PC-3 (cell line): ENCODE measurements at regions not wholly inside any gene's neighbourhood (a gene's known extent, or its start where the extent isn't known, plus 50 kb on each side); places are given as distances from the start of the nearest gene placed in this dataset.

Experiments
- ATAC-seq: fragments of 200-7000 bp; cut with Tn5 transposase; 2 replicates; pipeline ENCODE4 v1.9.1; 2020; ENCODE audit warnings: mild to moderate bottlenecking, moderate library complexity
- BruUV-seq: library from RNA; stranded (reverse); fragments of 400-500 nt; replicated peaks from 2 replicates; lab custom pipeline; 2021; lab: Mats Ljungman, UMichigan
- CTCF ChIA-PET: fragments of 300-600 bp; sonication (Branson Sonifier 250); formaldehyde crosslinking; loops from one replicate; lab custom pipeline; 2022; ENCODE audit warnings: antibody characterized with exemption; lab: Charles Lee
- POLR2A ChIA-PET: fragments of 300-600 bp; sonication (Branson Sonifier 250); formaldehyde crosslinking; loops from one replicate; lab custom pipeline; 2022; ENCODE audit warnings: antibody characterized with exemption; ENCODE audit not compliant: unreplicated experiment; lab: Charles Lee
- DNase-seq: peaks from one replicate; pipeline ENCODE4 v3.0.0-alpha.2; 2015
- H2AFZ ChIP-seq: fragments of 300-600 bp; sonication (generic); 2 replicates; pipeline ENCODE4 v1.6.0; 2016; ENCODE audit warnings: antibody characterized with exemption, low read length
- H3F3A ChIP-seq: fragments of 300-600 bp; sonication (generic); one replicate; pipeline ENCODE4 v1.6.0; 2017; ENCODE audit warnings: antibody characterized with exemption, low read length, control low read depth, mild to moderate bottlenecking; ENCODE audit not compliant: unreplicated experiment
- H3K27ac ChIP-seq: fragments of 300-600 bp; sonication (generic); 2 replicates; pipeline ENCODE4 v1.5.1; 2016; ENCODE audit warnings: mild to moderate bottlenecking, low read length
- H3K27me3 ChIP-seq: fragments of 300-600 bp; sonication (generic); 2 replicates; pipeline ENCODE4 v1.6.1; 2016; ENCODE audit warnings: low read length, mixed read lengths
- H3K36me3 ChIP-seq: fragments of 300-600 bp; sonication (generic); 2 replicates; pipeline ENCODE4 v1.6.1; 2016; ENCODE audit warnings: low read depth, mixed run types, low read length, mixed read lengths
- H3K4me1 ChIP-seq: fragments of 300-600 bp; sonication (generic); 2 replicates; pipeline ENCODE4 v1.5.1; 2016; ENCODE audit warnings: low read length; ENCODE audit not compliant: insufficient read depth
- H3K4me2 ChIP-seq: fragments of 300-600 bp; sonication (generic); 2 replicates; pipeline ENCODE4 v1.6.0; 2016; ENCODE audit warnings: low read length
- H3K4me3 ChIP-seq: fragments of 300-600 bp; sonication (generic); 2 replicates; pipeline ENCODE4 v1.5.1; 2016; ENCODE audit warnings: mild to moderate bottlenecking, low read length, mixed read lengths
- H3K79me2 ChIP-seq: fragments of 300-600 bp; sonication (generic); 2 replicates; pipeline ENCODE4 v1.6.1; 2017; ENCODE audit warnings: low read length, mixed read lengths
- H3K9ac ChIP-seq: fragments of 300-600 bp; sonication (generic); 2 replicates; pipeline ENCODE4 v1.6.0; 2016; ENCODE audit warnings: mild to moderate bottlenecking, low read length
- H3K9me2 ChIP-seq: fragments of 300-600 bp; sonication (generic); replicated peaks from 2 replicates; pipeline ENCODE4 v1.6.1; 2016; ENCODE audit warnings: mixed run types, low read length, mixed read lengths
- H3K9me3 ChIP-seq: fragments of 300-600 bp; sonication (generic); 2 replicates; pipeline ENCODE4 v1.6.1; 2016; ENCODE audit warnings: low read length, mixed read lengths
- H4K20me1 ChIP-seq: fragments of 300-600 bp; sonication (generic); 2 replicates; pipeline ENCODE4 v1.6.1; 2016; ENCODE audit warnings: low read length, mixed read lengths
- EZH2 ChIP-seq: fragments of 300-600 bp; sonication (generic); IDR thresholded peaks from one replicate; pipeline ENCODE4 v1.6.1; 2017; ENCODE audit warnings: antibody characterized with exemption, mild to moderate bottlenecking, low read length; ENCODE audit not compliant: unreplicated experiment
- EZH2phosphoT487 ChIP-seq: fragments of 300-600 bp; sonication (generic); IDR thresholded peaks from 2 replicates; pipeline ENCODE4 v1.6.1; 2018; ENCODE audit warnings: mild to moderate bottlenecking, antibody characterized with exemption, low read length, borderline replicate concordance
- intact Hi-C: fragments of 100-400 bp; cut with micrococcal nuclease; formaldehyde crosslinking; loops from 2 replicates; pipeline ENCODE4 v1.9.0; 2023
- TF ChIP-seq, protein P1 (sequence below): fragments of 300-600 bp; sonication (generic); conservative IDR thresholded peaks from 2 replicates; pipeline ENCODE4 v1.5.1; 2017; ENCODE audit warnings: antibody characterized with exemption, low read depth, mild to moderate bottlenecking, low read length

DNA sequence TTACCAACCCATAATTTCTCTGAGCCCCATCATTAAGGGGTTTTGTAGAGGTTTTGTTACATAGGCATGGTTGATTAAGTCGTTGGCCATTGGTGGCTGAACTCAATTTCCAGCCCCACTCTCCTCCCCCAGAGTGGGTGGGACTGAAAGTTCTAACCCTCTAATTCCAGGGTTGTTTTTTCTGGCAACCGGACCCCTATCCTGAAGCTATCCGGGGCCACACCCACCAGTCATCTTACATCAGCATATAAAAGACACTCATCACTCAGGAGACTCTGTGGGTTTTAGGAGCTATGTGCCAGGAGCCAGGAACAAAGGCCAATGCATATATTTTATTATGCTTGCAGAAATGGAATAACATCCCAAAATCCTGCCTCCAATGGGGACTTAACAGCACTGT lies 186.0 kb downstream of the NXNL2 start:
- Histone ChIP-seq H2AFZ (no peak overlapping the region), H3K27ac (no peak overlapping the region), H3K36me3 (no peaks in the 10 kb centered on the region), H3K27me3 (no peaks in the 10 kb centered on the region), H3K4me1 (peaks cover 11% of the 10 kb centered on the region), H3F3A (no peaks in the 10 kb centered on the region), H3K4me2 (no peak overlapping the region), H3K9ac (no peak overlapping the region), H4K20me1 (no peaks in the 10 kb centered on the region), H3K4me3 (no peak overlapping the region), H3K9me3 (no peaks in the 10 kb centered on the region), H3K79me2 (no peaks in the 10 kb centered on the region), H3K9me2 (no peaks in the 10 kb centered on the region)
- ChIA-PET CTCF (no interaction called here), POLR2A (interaction anchor here (0.6 kb wide), 1 partner anchor 36 kb away, joined by 7 read pairs; no protein-coding TSS in a partner anchor)
- ATAC-seq (peak; percentile 31; the same call in 1 of the 2 replicates), DNase-seq (peak; percentile 32)
- intact Hi-C loops: loop anchor here (5.0 to 10.0 kb wide), 3 partner anchors 126 to 281 kb away; no protein-coding TSS in a partner anchor
- no peak for TF ChIP-seq EZH2
- TF ChIP-seq, protein P1, sequence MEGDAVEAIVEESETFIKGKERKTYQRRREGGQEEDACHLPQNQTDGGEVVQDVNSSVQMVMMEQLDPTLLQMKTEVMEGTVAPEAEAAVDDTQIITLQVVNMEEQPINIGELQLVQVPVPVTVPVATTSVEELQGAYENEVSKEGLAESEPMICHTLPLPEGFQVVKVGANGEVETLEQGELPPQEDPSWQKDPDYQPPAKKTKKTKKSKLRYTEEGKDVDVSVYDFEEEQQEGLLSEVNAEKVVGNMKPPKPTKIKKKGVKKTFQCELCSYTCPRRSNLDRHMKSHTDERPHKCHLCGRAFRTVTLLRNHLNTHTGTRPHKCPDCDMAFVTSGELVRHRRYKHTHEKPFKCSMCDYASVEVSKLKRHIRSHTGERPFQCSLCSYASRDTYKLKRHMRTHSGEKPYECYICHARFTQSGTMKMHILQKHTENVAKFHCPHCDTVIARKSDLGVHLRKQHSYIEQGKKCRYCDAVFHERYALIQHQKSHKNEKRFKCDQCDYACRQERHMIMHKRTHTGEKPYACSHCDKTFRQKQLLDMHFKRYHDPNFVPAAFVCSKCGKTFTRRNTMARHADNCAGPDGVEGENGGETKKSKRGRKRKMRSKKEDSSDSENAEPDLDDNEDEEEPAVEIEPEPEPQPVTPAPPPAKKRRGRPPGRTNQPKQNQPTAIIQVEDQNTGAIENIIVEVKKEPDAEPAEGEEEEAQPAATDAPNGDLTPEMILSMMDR: no peak
- TF ChIP-seq EZH2phosphoT487: no peak
- no TSS peak for BruUV-seq

DNA sequence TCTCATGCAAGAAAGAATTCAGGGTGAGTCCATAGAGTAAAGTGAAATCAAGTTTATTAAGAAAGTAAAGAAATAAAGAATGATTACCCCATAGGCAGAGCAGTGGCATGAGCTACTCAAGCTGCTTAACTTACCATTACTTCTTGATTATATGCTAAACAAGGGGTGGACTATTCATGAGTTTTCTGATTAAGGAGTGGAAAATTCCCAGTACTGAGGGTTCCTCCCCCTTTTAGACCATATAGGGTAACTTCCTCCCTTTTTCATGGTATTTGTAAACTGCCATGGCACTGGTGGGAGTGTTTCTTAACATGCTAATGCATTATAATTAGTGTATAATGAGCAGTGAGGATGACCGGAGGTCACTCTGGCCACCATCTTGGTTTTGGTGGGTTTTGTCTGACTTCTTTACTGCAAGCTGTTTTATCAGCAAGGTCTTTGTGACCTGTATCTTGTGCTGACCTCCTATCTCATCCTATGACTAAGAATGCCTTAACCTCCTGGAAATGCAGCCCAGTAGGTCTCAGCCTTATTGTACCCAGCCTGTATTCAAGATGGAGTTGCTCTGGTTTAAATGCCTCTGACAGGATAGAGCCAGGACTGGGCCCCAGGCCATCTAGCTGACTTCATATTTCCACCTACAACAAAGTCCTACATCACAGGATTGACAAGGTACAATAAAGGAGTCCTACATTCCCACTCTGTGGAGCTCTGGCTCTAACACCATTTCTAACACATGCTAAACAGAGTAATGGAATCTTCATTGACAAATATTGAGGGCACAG lies 186.7 kb downstream of the NXNL2 start:
- ATAC-seq (no peak), DNase-seq (no peak)
- no TSS peak for BruUV-seq
- Histone ChIP-seq H3K27ac (no peak overlapping the region), H3K9me3 (no peaks in the 10 kb centered on the region), H3K27me3 (no peaks in the 10 kb centered on the region), H3K36me3 (no peaks in the 10 kb centered on the region), H3K9me2 (no peaks in the 10 kb centered on the region), H3K4me3 (no peak overlapping the region), H2AFZ (no peak overlapping the region), H3K79me2 (no peaks in the 10 kb centered on the region), H4K20me1 (no peaks in the 10 kb centered on the region), H3K9ac (no peak overlapping the region), H3K4me1 (peaks cover 14% of the 10 kb centered on the region), H3K4me2 (no peak overlapping the region), H3F3A (no peaks in the 10 kb centered on the region)
- intact Hi-C loops: loop anchor here (2.0 to 10.0 kb wide), 4 partner anchors 53 to 281 kb away; no protein-coding TSS in a partner anchor
- ChIA-PET POLR2A (interaction anchor here (0.6 kb wide), 1 partner anchor 35 kb away, joined by 7 read pairs; no protein-coding TSS in a partner anchor), CTCF (no interaction called here)
- TF ChIP-seq, protein P1: no peak
- TF ChIP-seq EZH2phosphoT487 (no peak), EZH2 (no peak)

DNA sequence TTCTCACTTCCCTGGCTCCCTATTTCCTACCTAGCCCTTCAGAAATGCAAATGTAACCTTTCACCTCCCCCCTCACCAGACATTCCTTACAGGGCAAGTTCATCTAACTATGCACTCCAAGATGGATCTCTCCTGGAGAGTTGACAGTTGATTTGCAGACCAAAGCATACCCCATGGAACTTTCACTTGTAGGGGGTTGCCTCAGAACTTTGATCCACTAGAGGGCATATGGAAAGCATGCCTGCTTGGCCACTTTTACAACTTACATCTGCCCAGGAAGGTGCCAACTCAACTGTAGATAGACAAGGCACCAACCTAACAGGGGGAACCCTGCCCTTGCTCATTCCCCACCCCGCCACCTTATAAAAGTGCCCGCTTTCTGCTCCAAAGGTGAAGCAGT lies 187.8 kb downstream of the NXNL2 start:
- H3K4me3 ChIP-seq: no peak overlapping the region
- intact Hi-C loops: loop anchor here (2.0 to 10.0 kb wide), 4 partner anchors 52 to 280 kb away; no protein-coding TSS in a partner anchor
- ChIA-PET CTCF (no interaction called here), POLR2A (no interaction called here)
- no TSS peak for BruUV-seq
- no peaks in the 10 kb centered on the region for H3F3A ChIP-seq
- H3K9me2 ChIP-seq: no peaks in the 10 kb centered on the region
- TF ChIP-seq, protein P1: peak; percentile 61
- no peak for TF ChIP-seq EZH2
- H3K4me1 ChIP-seq: peaks cover 16% of the 10 kb centered on the region
- no peak overlapping the region for H3K27ac ChIP-seq
- H3K9ac ChIP-seq: no peak overlapping the region
- ATAC-seq (peak; percentile 50; the same call in 1 of the 2 replicates), DNase-seq (peak; percentile 47)
- H4K20me1 ChIP-seq: no peaks in the 10 kb centered on the region
- H3K4me2 ChIP-seq: no peak overlapping the region
- H3K9me3 ChIP-seq: no peaks in the 10 kb centered on the region
- H3K79me2 ChIP-seq: no peaks in the 10 kb centered on the region
- no peaks in the 10 kb centered on the region for H3K36me3 ChIP-seq
- no peak overlapping the region for H2AFZ ChIP-seq
- no peaks in the 10 kb centered on the region for H3K27me3 ChIP-seq
